AG09319 (cell line): ENCODE measurements at regions not wholly inside any gene's neighbourhood (a gene's known extent, or its start where the extent isn't known, plus 50 kb on each side); places are given as distances from the start of the nearest gene placed in this dataset.

Experiments used
- DNase-seq: peaks from one replicate; pipeline ENCODE4 v3.0.0-alpha.2; 2010; ENCODE audit warnings: low read depth; ENCODE audit errors: extremely low read depth
- TF ChIP-seq, protein P1 (sequence below): IDR thresholded peaks from 2 replicates; pipeline ENCODE4 v1.5.1; 2011; ENCODE audit warnings: low read depth, mild to moderate bottlenecking, inconsistent platforms, low read length, moderate library complexity

DNA sequence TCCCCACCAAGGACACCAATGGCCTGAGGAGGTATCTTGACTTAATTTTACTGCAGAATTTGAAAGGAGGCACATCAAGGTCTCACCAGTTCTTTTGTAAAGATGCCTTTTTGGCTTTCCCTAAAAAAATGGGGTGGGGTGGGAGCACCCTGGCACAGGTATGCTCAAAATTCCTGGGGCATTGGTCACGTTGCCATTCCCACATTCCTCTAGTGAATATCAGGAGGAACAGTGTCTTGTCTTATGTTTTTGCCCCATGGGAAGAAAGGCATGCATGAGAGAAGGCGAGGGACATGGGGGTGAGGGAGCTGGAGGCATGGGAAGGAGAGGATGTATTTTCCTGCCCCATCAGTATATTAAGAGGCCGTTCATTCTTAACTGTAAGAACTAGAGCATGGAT lies 275.3 kb downstream of the CMPK2 start:
- TF ChIP-seq, protein P1, sequence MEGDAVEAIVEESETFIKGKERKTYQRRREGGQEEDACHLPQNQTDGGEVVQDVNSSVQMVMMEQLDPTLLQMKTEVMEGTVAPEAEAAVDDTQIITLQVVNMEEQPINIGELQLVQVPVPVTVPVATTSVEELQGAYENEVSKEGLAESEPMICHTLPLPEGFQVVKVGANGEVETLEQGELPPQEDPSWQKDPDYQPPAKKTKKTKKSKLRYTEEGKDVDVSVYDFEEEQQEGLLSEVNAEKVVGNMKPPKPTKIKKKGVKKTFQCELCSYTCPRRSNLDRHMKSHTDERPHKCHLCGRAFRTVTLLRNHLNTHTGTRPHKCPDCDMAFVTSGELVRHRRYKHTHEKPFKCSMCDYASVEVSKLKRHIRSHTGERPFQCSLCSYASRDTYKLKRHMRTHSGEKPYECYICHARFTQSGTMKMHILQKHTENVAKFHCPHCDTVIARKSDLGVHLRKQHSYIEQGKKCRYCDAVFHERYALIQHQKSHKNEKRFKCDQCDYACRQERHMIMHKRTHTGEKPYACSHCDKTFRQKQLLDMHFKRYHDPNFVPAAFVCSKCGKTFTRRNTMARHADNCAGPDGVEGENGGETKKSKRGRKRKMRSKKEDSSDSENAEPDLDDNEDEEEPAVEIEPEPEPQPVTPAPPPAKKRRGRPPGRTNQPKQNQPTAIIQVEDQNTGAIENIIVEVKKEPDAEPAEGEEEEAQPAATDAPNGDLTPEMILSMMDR, result no peak
- no peak for DNase-seq

DNA sequence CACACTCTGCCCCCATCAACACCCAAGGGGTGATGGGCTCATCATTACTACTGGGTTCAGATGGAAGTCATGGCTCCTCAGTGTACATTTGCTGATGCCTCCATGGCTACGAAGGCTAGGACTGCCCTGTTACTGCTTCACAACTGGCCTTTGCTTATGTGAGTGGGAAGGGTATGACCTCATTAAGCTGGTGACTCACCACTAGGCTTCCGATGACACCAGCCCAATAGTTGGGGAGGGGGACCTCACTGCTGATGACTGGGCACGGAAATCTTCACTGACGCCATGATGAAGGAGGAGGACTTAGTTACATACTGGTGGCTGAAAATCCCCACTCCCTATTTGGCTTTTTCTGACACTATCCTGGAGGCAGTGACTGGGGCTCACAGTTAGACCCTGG lies 263.2 kb downstream of the CMPK2 start:
- no peak for DNase-seq
- TF ChIP-seq, protein P1, result no peak

DNA sequence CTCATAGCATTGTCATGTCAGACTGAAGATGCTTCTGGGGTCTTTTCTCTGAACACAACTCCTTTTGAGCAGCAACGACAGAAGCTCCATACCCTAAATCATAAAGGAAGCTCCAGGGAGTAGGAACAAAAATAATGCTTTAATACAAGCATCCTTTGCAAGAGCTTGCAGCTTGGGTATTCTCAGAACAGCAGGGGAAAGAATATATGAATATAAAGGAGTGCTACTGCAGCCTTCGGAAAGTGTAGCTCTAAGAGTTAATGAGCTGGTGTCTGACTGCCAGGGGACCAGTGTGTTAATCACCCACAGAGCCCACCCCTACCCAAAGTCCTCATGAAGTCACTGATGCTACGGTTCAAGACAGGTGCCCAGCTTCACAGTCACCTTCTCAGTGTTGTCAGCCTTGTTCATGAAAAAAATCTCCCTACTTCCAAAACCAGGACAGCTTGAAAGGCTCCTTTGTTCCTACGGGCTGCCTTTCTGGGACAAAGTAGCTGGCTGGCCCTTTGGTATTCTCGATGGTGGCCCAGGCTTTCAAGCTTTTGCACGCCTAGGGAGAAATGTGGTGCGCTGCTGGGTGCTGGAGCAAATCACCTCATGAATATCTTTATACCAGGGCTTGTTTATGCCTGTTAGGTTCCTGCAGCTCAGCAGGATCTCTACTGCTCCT lies 259.7 kb downstream of the CMPK2 start:
- DNase-seq, result no peak
- TF ChIP-seq, protein P1, result no peak

DNA sequence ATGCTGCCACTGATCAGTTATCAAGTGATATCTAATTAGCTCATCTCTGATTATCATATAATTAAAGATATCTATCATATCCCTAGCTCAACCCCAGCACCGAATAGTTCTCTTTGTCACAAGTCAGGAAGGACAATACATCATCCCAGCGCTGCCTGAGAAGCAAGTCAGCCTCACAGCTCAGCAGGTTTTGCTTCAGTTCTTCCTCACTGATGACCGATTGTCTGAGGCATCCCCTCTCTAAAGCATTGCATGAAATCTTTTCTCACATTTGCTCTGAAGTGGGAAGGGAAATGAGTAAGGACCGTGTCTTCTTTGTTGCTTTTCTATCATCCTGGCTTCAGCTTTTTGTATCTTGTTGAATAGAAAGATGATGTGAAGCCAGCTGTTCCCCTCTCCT lies 247.9 kb downstream of the CMPK2 start:
- DNase-seq, result no peak
- TF ChIP-seq, protein P1, result no peak

DNA sequence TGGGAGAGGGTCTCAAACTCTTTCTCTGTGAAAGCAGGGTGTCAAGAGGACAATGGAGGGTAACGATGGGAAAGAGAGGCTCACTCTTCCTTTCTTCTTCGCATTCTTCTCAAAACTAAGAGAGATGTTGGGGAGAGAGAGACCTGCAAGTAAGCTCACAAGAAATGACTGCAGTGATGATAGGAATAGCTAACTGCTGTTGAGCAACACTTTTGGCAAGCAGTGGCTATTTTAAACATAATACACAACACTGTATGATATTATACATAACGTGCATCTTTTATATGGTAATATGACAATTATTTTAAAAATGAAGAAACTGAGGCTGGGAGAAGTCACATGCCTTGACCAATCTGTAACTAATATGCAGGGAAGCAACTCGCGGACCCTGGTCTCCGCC lies 247.5 kb downstream of the CMPK2 start:
- DNase-seq, result no peak
- TF ChIP-seq, protein P1, result no peak

DNA sequence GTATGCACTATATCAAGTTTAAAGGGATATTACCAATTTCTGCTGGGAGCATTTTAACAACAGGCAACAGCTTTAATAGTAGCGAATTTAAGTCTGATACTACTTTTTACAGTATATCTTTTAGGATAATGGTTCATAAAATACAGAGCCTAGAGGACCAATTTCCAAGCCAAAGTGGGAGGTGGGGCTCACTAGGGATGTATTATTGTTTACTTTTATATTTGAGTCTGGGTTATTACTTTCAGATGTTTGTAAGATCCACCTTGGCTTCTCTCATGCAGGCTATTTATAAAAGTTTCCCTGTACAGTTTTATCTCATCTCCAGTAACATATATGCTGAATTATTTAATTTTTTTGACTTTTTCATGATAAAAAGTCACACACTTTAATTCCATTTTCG lies 242.0 kb downstream of the CMPK2 start:
- TF ChIP-seq, protein P1, result no peak
- no peak for DNase-seq

DNA sequence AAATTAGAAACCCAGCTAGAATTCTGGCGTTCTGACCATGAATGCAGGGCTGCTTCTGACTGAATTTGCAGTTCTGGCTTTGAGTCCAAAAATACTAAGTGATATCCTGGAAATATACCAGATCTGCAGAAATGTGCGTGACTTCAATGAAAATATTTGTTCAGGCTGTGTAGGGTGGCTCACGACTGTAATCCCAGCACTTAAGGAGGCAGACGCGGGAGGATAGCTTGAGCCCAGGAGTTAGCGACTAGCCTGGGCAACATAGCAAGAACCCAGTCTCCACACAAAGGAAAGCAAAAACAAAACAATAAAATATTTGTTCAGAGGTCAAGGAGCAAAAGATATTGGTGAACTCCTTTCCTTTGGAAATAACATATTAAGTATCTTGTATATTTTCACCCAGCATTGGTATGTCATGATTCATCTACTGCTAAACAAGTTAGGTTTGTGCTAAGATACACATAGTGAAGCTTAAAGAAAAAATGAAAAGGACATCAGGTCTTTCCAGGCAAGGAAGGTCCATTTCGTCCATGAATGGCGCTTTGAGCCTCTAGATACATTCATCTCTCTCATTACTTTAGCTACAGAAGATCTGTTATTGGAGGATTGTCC lies 239.2 kb downstream of the CMPK2 start:
- no peak for DNase-seq
- TF ChIP-seq, protein P1, result no peak
